ENCODE measurements at regions not wholly inside any gene's neighbourhood (a gene's known extent, or its start where the extent isn't known, plus 50 kb on each side); places are given as distances from the start of the nearest gene placed in this dataset.

GRCh38 chr11:27279460-27279859 is 83.6 kb downstream of the CCDC34 start:
- no peak for TF ChIP-seq POLR2AphosphoS5 (IDR thresholded peaks at IDR 0.05; ENCODE audit: low read depth, low read length)
- no peak for TF ChIP-seq TAF1 (IDR thresholded peaks at IDR 0.05; ENCODE audit: low read depth, low read length)
- TF ChIP-seq POLR2A (IDR thresholded peaks at IDR 0.05; ENCODE audit: low read depth, low read length): no peak
- TF ChIP-seq SPI1 (IDR thresholded peaks at IDR 0.05; ENCODE audit: low read depth, low read length): no peak
- TF ChIP-seq POU2F2 (IDR thresholded peaks at IDR 0.05; ENCODE audit: low read depth, low read length): no peak

Measured in GM12891 (cell line).